Caki2 (cell line): ENCODE measurements at regions not wholly inside any gene's neighbourhood (a gene's known extent, or its start where the extent isn't known, plus 50 kb on each side); places are given as distances from the start of the nearest gene placed in this dataset.

Experiments
- DNase-seq: peaks from one replicate; pipeline ENCODE4 v3.0.0-alpha.2; 2015; ENCODE audit warnings: low read depth
- in situ Hi-C: cut with HindIII; loops from 2 replicates; pipeline ENCODE4 v1.10.0; 2016; ENCODE audit warnings: low sequenced_read_pairs, low pct_unique_long_range_greater_than_20kb, mixed read lengths

GRCh38 chr5:89457411-89458331, 574.7 kb upstream of the MEF2C start:
- peak; percentile 43 for DNase-seq
- in situ Hi-C loops = no loop called here

- no peak for DNase-seq
- in situ Hi-C loops = no loop called here
Measured at GRCh38 chr5:89452081-89452480, 569.1 kb upstream of the MEF2C start.

GRCh38 chr5:89451263-89451662, 568.3 kb upstream of the MEF2C start:
- DNase-seq = no peak

GRCh38 chr5:89450149-89450538, 567.2 kb upstream of the MEF2C start:
- DNase-seq = no peak
- in situ Hi-C loops = no loop called here

More at GRCh38 chr5:89451263-89451662, 568.3 kb upstream of the MEF2C start:
- in situ Hi-C loops = no loop called here

- no peak for DNase-seq
- in situ Hi-C loops = no loop called here
Measured at GRCh38 chr5:89449392-89450148, 566.6 kb upstream of the MEF2C start.

- no peak for DNase-seq
- in situ Hi-C loops = no loop called here
Measured at GRCh38 chr5:89447027-89447426, 564.0 kb upstream of the MEF2C start.

GRCh38 chr5:89445106-89445745, 562.2 kb upstream of the MEF2C start:
- in situ Hi-C loops = no loop called here
- no peak for DNase-seq

- in situ Hi-C loops = no loop called here
- DNase-seq = no peak
Measured at GRCh38 chr5:89444088-89444487, 561.1 kb upstream of the MEF2C start.

- DNase-seq = no peak
- in situ Hi-C loops = no loop called here
Measured at GRCh38 chr5:89443508-89443907, 560.5 kb upstream of the MEF2C start.

- in situ Hi-C loops = no loop called here
- DNase-seq = no peak
Measured at GRCh38 chr5:89441965-89442364, 559.0 kb upstream of the MEF2C start.

- DNase-seq = no peak
- in situ Hi-C loops = no loop called here
Measured at GRCh38 chr5:89440670-89441069, 557.7 kb upstream of the MEF2C start.

GRCh38 chr5:89437450-89438435, 554.8 kb upstream of the MEF2C start:
- peak; percentile 16 for DNase-seq
- in situ Hi-C loops = no loop called here

GRCh38 chr5:89436464-89436863, 553.5 kb upstream of the MEF2C start:
- DNase-seq = no peak
- in situ Hi-C loops = no loop called here

GRCh38 chr5:89435347-89435746, 552.4 kb upstream of the MEF2C start:
- DNase-seq = no peak
- in situ Hi-C loops = no loop called here

- in situ Hi-C loops = no loop called here
- no peak for DNase-seq
Measured at GRCh38 chr5:89428624-89429023, 545.6 kb upstream of the MEF2C start.

- DNase-seq = no peak
- in situ Hi-C loops = no loop called here
Measured at GRCh38 chr5:89425062-89425461, 542.1 kb upstream of the MEF2C start.

- peak; percentile 53 for DNase-seq
- in situ Hi-C loops = no loop called here
Measured at GRCh38 chr5:89421035-89421434, 538.1 kb upstream of the MEF2C start.
